A204.1 (cell line): ENCODE measurements at regions not wholly inside any gene's neighbourhood (a gene's known extent, or its start where the extent isn't known, plus 50 kb on each side); places are given as distances from the start of the nearest gene placed in this dataset.
"Not testable (repeated sequence)": the region's sequence is repeated elsewhere in the genome, so short reads cannot be mapped to it uniquely, and the experiment has no call there.

Source experiments
- FAIRE-seq: peaks from 2 replicates; lab custom pipeline; 2012; peaks lifted over from hg19 to GRCh38; lab: Jason Lieb, UNC

- no peak for FAIRE-seq
These were observed 783.8 kb downstream of the NXPH1 start for GRCh38 chr7:9217204-9217603.

- no peak for FAIRE-seq
These were observed 793.1 kb downstream of the NXPH1 start for GRCh38 chr7:9226500-9226899.

GRCh38 chr7:9231630-9232121 lies 798.3 kb downstream of the NXPH1 start:
- FAIRE-seq = no peak

GRCh38 chr7:9240001-9240400 lies 806.6 kb downstream of the NXPH1 start:
- no peak for FAIRE-seq

GRCh38 chr7:9241826-9242225 lies 808.4 kb downstream of the NXPH1 start:
- no peak for FAIRE-seq

- FAIRE-seq = no peak
These were observed 809.2 kb downstream of the NXPH1 start for GRCh38 chr7:9242636-9243035.

- FAIRE-seq = no peak
These were observed 817.5 kb downstream of the NXPH1 start for GRCh38 chr7:9250876-9251275.

- no peak for FAIRE-seq
These were observed 831.0 kb downstream of the NXPH1 start for GRCh38 chr7:9264395-9264794.

GRCh38 chr7:9280088-9280487 lies 846.7 kb downstream of the NXPH1 start:
- FAIRE-seq = no peak

GRCh38 chr7:9283246-9283645 lies 849.8 kb downstream of the NXPH1 start:
- no peak for FAIRE-seq

GRCh38 chr7:9302436-9302835 lies 869.0 kb downstream of the NXPH1 start:
- FAIRE-seq = no peak

GRCh38 chr7:9307131-9307530 lies 873.7 kb downstream of the NXPH1 start:
- FAIRE-seq = no peak

GRCh38 chr7:9324513-9324912 lies 891.1 kb downstream of the NXPH1 start:
- FAIRE-seq = no peak

GRCh38 chr7:9328296-9328695 lies 894.9 kb downstream of the NXPH1 start:
- no peak for FAIRE-seq

GRCh38 chr7:9349625-9350024 lies 916.2 kb downstream of the NXPH1 start:
- no peak for FAIRE-seq

- no peak for FAIRE-seq
These were observed 957.8 kb downstream of the NXPH1 start for GRCh38 chr7:9391221-9391620.

GRCh38 chr7:9391984-9392383 lies 958.6 kb downstream of the NXPH1 start:
- FAIRE-seq = no peak

GRCh38 chr7:9404386-9404785 lies 971.0 kb downstream of the NXPH1 start:
- not testable (repeated sequence) for FAIRE-seq

GRCh38 chr7:9407816-9408215 lies 974.4 kb downstream of the NXPH1 start:
- FAIRE-seq = no peak

GRCh38 chr7:9453521-9453920 lies 1020.1 kb downstream of the NXPH1 start:
- no peak for FAIRE-seq

- FAIRE-seq = no peak
These were observed 1055.1 kb downstream of the NXPH1 start for GRCh38 chr7:9488555-9488954.

GRCh38 chr7:9498303-9498702 lies 1064.9 kb downstream of the NXPH1 start:
- no peak for FAIRE-seq

GRCh38 chr7:9502269-9502668 lies 1068.9 kb downstream of the NXPH1 start:
- no peak for FAIRE-seq

- FAIRE-seq = no peak
These were observed 1071.3 kb downstream of the NXPH1 start for GRCh38 chr7:9504678-9505077.

- no peak for FAIRE-seq
These were observed 1072.1 kb downstream of the NXPH1 start for GRCh38 chr7:9505516-9505915.
